Panc1 (cell line): ENCODE measurements at regions not wholly inside any gene's neighbourhood (a gene's known extent, or its start where the extent isn't known, plus 50 kb on each side); places are given as distances from the start of the nearest gene placed in this dataset.

Source experiments
- ATAC-seq: fragments of 200-7000 bp; cut with Tn5 transposase; 2 replicates; pipeline ENCODE4 v1.9.1; 2020; ENCODE audit warnings: mild to moderate bottlenecking, moderate library complexity
- BruUV-seq: library from RNA; stranded (reverse); fragments of 400-500 nt; replicated peaks from 2 replicates; lab custom pipeline; 2021; lab: Mats Ljungman, UMichigan
- CTCF ChIA-PET: fragments of 300-600 bp; sonication (Branson Sonifier 250); formaldehyde crosslinking; loops from one replicate; lab custom pipeline; 2022; ENCODE audit warnings: antibody characterized with exemption; lab: Charles Lee
- POLR2A ChIA-PET: fragments of 300-600 bp; sonication (Branson Sonifier 250); formaldehyde crosslinking; loops from one replicate; lab custom pipeline; 2022; ENCODE audit warnings: antibody characterized with exemption; lab: Charles Lee
- DNase-seq: peaks from one replicate; pipeline ENCODE4 v3.0.0-alpha.2; 2010; ENCODE audit warnings: low read depth, low spot score
- H3K27ac ChIP-seq: 2 replicates; pipeline ENCODE4 v1.5.1; 2011; ENCODE audit warnings: mild to moderate bottlenecking, low read length, inconsistent platforms
- H3K27me3 ChIP-seq: fragments of 200-500 bp; sonication (Bioruptor generic); 2 replicates; pipeline ENCODE4 v1.6.0; 2014; ENCODE audit warnings: low read length, inconsistent platforms; ENCODE audit not compliant: control insufficient read depth, insufficient read depth
- H3K36me3 ChIP-seq: fragments of 200-500 bp; sonication (Bioruptor generic); 2 replicates; pipeline ENCODE4 v1.5.1; 2014; ENCODE audit warnings: inconsistent platforms, mild to moderate bottlenecking, low read length, moderate library complexity; ENCODE audit not compliant: control insufficient read depth, insufficient read depth
- H3K4me1 ChIP-seq: 2 replicates; pipeline ENCODE4 v1.5.1; 2011; ENCODE audit warnings: inconsistent platforms, mild to moderate bottlenecking, low read length, moderate library complexity; ENCODE audit not compliant: control insufficient read depth, insufficient read depth
- H3K4me3 ChIP-seq, 2 experiments: 2 replicates each; pipeline ENCODE4 v1.5.1; 2011 to 2012; ENCODE audit warnings: low read depth in 2 of 2, low read length in 2 of 2, mild to moderate bottlenecking in 2 of 2, inconsistent platforms in 1 of 2, moderate library complexity in 1 of 2
- H3K9me3 ChIP-seq: fragments of 200-500 bp; sonication (Bioruptor generic); 2 replicates; pipeline ENCODE4 v1.5.1; 2014; ENCODE audit warnings: low read depth, mild to moderate bottlenecking, inconsistent platforms, low read length, moderate library complexity; ENCODE audit not compliant: control insufficient read depth, insufficient read depth
- CTCF ChIP-seq: fragments of 450-650 bp; IDR thresholded peaks from 2 replicates; pipeline ENCODE4 v1.5.1; 2017; ENCODE audit warnings: mild to moderate bottlenecking
- POLR2AphosphoS5 ChIP-seq: IDR thresholded peaks from 2 replicates; pipeline ENCODE4 v1.6.1; 2012; ENCODE audit warnings: mild to moderate bottlenecking, low read depth, low read length, moderate library complexity
- SIN3A ChIP-seq: IDR thresholded peaks from 2 replicates; pipeline ENCODE4 v1.6.1; 2012; ENCODE audit warnings: low read depth, mild to moderate bottlenecking, low read length, moderate library complexity, borderline replicate concordance; ENCODE audit not compliant: insufficient read depth
- TCF7L2 ChIP-seq: IDR thresholded peaks from 2 replicates; pipeline ENCODE4 v1.6.1; 2011; ENCODE audit warnings: mild to moderate bottlenecking, low read depth, low read length, inconsistent platforms
- in situ Hi-C: cut with HindIII; loops from 2 replicates; pipeline ENCODE4 v1.10.0; 2016; ENCODE audit warnings: low sequenced_read_pairs, low pct_unique_long_range_greater_than_20kb
- intact Hi-C: fragments of 100-400 bp; cut with micrococcal nuclease; formaldehyde crosslinking; loops from one replicate; pipeline ENCODE4 v1.10.0; 2022; ENCODE audit not compliant: unreplicated experiment
- TF ChIP-seq, protein P1 (sequence below), 2 experiments: IDR thresholded peaks; 2 replicates each; pipeline ENCODE4 v1.6.1; 2011 to 2012; ENCODE audit warnings: low read depth in 2 of 2, control low read depth in 1 of 2, low read length in 1 of 2, mild to moderate bottlenecking in 1 of 2, moderate library complexity in 1 of 2; ENCODE audit not compliant: insufficient read depth in 1 of 2

DNA sequence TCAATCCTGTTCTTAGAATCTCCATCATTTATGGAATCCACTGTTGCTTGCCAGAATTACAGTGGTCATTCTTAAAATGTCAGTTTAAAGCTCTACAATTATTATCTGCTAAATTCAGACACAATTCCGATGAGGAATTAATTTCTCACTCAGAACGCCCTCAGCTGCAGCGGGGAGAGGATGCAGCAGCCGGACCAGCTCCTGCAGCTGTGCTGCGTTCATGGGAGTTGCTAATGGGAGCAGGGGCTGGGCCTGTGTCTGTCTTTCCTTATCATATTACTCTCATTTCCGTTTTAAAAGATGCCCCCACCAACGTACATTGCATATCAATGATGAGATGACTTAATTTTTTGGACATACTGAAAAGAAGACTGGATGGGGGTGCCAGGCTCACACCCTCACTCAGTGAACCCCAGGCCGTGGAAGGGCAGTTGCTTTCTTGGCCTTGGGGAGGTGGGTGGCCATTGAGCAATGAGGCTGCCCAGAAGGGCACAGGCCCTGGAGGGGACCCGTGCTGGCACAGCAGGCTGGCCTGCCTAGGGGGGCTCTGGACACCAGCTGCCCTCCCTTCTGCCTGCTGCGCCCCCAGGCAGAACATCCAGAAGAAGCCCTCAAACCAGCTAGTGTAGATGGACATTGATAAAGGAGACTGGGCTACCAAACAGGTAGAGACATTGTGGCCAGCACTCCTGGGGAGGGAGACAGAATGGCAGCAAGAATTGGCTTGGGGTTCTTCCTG, 503.6 kb upstream of the MYT1L start:
- Histone ChIP-seq H3K27me3 (no peaks in the 10 kb centered on the region; the same call in 1 of the 2 replicates), H3K36me3 (no peaks in the 10 kb centered on the region), H3K4me1 (no peaks in the 10 kb centered on the region), H3K9me3 (no peaks in the 10 kb centered on the region), H3K4me3 (no peak overlapping the region), H3K27ac (no peak overlapping the region)
- TF ChIP-seq CTCF (no peak), SIN3A (no peak), TCF7L2 (no peak), POLR2AphosphoS5 (no peak)
- TF ChIP-seq, protein P1, sequence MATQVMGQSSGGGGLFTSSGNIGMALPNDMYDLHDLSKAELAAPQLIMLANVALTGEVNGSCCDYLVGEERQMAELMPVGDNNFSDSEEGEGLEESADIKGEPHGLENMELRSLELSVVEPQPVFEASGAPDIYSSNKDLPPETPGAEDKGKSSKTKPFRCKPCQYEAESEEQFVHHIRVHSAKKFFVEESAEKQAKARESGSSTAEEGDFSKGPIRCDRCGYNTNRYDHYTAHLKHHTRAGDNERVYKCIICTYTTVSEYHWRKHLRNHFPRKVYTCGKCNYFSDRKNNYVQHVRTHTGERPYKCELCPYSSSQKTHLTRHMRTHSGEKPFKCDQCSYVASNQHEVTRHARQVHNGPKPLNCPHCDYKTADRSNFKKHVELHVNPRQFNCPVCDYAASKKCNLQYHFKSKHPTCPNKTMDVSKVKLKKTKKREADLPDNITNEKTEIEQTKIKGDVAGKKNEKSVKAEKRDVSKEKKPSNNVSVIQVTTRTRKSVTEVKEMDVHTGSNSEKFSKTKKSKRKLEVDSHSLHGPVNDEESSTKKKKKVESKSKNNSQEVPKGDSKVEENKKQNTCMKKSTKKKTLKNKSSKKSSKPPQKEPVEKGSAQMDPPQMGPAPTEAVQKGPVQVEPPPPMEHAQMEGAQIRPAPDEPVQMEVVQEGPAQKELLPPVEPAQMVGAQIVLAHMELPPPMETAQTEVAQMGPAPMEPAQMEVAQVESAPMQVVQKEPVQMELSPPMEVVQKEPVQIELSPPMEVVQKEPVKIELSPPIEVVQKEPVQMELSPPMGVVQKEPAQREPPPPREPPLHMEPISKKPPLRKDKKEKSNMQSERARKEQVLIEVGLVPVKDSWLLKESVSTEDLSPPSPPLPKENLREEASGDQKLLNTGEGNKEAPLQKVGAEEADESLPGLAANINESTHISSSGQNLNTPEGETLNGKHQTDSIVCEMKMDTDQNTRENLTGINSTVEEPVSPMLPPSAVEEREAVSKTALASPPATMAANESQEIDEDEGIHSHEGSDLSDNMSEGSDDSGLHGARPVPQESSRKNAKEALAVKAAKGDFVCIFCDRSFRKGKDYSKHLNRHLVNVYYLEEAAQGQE (IDR thresholded peaks at IDR 0.05; ENCODE audit: insufficient read depth in 1 of 2, low read depth in 2 of 2, low read length in 1 of 2), result no peak
- in situ Hi-C loops, result no loop called here
- BruUV-seq, result no TSS peak
- ChIA-PET POLR2A (no interaction called here), CTCF (no interaction called here)
- ATAC-seq, result no peak
- DNase-seq, result no peak
- intact Hi-C loops, result no loop called here

GRCh38 chr2:2834105-2834504, 503.0 kb upstream of the MYT1L start:
- TF ChIP-seq TCF7L2, result no peak
- TF ChIP-seq CTCF, result no peak
- TF ChIP-seq, protein P1 (IDR thresholded peaks at IDR 0.05; ENCODE audit: insufficient read depth in 1 of 2, low read depth in 2 of 2, low read length in 1 of 2), result no peak
- TF ChIP-seq POLR2AphosphoS5, result no peak
- TF ChIP-seq SIN3A, result no peak
- ChIA-PET POLR2A (no interaction called here), CTCF (no interaction called here)
- Histone ChIP-seq H3K9me3 (no peaks in the 10 kb centered on the region), H3K27ac (no peak overlapping the region), H3K4me3 (no peak overlapping the region), H3K27me3 (no peaks in the 10 kb centered on the region; the same call in 1 of the 2 replicates), H3K36me3 (no peaks in the 10 kb centered on the region), H3K4me1 (no peaks in the 10 kb centered on the region)
- ATAC-seq (no peak), DNase-seq (no peak)
- intact Hi-C loops, result no loop called here
- no TSS peak for BruUV-seq
- in situ Hi-C loops, result no loop called here
